H1 (cell line): ENCODE measurements at regions not wholly inside any gene's neighbourhood (a gene's known extent, or its start where the extent isn't known, plus 50 kb on each side); places are given as distances from the start of the nearest gene placed in this dataset.

Experiments used
- BRCA1 ChIP-seq: IDR thresholded peaks from 2 replicates; pipeline ENCODE4 v1.6.1; 2012; ENCODE audit warnings: low read depth, low read length, improper control_type of control experiment
- CTCF ChIP-seq, 3 experiments: IDR thresholded peaks; 1 replicate in 2 of 3; 2 replicates in 1 of 3; pipeline versions ENCODE4 v1.5.1 to v1.6.1; 2011; ENCODE audit warnings: low read length in 3 of 3, mild to moderate bottlenecking in 3 of 3, inconsistent platforms in 2 of 3, low read depth in 1 of 3, moderate library complexity in 1 of 3; ENCODE audit not compliant: insufficient read depth in 1 of 3; ENCODE audit errors: control extremely low read depth in 1 of 3
- GTF2F1 ChIP-seq: IDR thresholded peaks from 2 replicates; pipeline ENCODE4 v1.6.1; 2012; ENCODE audit warnings: low read depth, low read length, improper control_type of control experiment, borderline replicate concordance
- HDAC2 ChIP-seq, 2 experiments: fragments of 300-600 bp in 1 of 2; sonication (generic) in 1 of 2; IDR thresholded peaks; 2 replicates each; pipeline ENCODE4 v1.6.1; 2011 to 2012; ENCODE audit warnings: low read depth in 2 of 2, low read length in 2 of 2, mild to moderate bottlenecking in 2 of 2, moderate library complexity in 2 of 2, borderline replicate concordance in 1 of 2, inconsistent platforms in 1 of 2
- HDAC6 ChIP-seq: IDR thresholded peaks from one replicate; pipeline ENCODE4 v1.7.1; 2012; ENCODE audit warnings: low read depth, mild to moderate bottlenecking, inconsistent platforms, low read length, moderate library complexity
- KDM1A ChIP-seq: fragments of 200-600, 300-600 bp; sonication (generic); IDR thresholded peaks from 2 replicates; pipeline ENCODE4 v1.7.1; 2016; ENCODE audit warnings: mild to moderate bottlenecking, low read length, borderline replicate concordance
- PHF8 ChIP-seq: fragments of 200-600 bp; sonication (generic); conservative IDR thresholded peaks from 2 replicates; pipeline ENCODE4 v1.7.1; 2012; ENCODE audit warnings: low read depth, mild to moderate bottlenecking, inconsistent platforms, low read length, moderate library complexity
- POLR2A ChIP-seq, 2 experiments: IDR thresholded peaks; 1 replicate in 1 of 2; 2 replicates in 1 of 2; pipeline ENCODE4 v1.6.1; 2011; ENCODE audit warnings: low read depth in 2 of 2, low read length in 2 of 2, mild to moderate bottlenecking in 2 of 2; ENCODE audit errors: control extremely low read depth in 1 of 2
- POLR2AphosphoS5 ChIP-seq: IDR thresholded peaks from 2 replicates; pipeline ENCODE4 v1.6.1; 2011; ENCODE audit warnings: low read depth, low read length
- POU5F1 ChIP-seq: IDR thresholded peaks from 2 replicates; pipeline ENCODE4 v1.6.1; 2011; ENCODE audit warnings: low read depth, mild to moderate bottlenecking, low read length, moderate library complexity
- SP1 ChIP-seq: IDR thresholded peaks from 2 replicates; pipeline ENCODE4 v1.6.1; 2011; ENCODE audit warnings: low read depth, low read length
- USF2 ChIP-seq: IDR thresholded peaks from 2 replicates; pipeline ENCODE4 v1.6.1; 2011; ENCODE audit warnings: low read length, improper control_type of control experiment
- ZNF274 ChIP-seq: IDR thresholded peaks from 2 replicates; pipeline ENCODE4 v1.7.0; 2012; ENCODE audit warnings: low read length, borderline replicate concordance; ENCODE audit errors: extremely low read depth

- TF ChIP-seq CTCF (IDR thresholded peaks at IDR 0.05; ENCODE audit: control extremely low read depth in 1 of 3, insufficient read depth in 1 of 3, low read depth in 1 of 3, low read length in 3 of 3) = no peak
- no peak for TF ChIP-seq POLR2AphosphoS5
- no peak for TF ChIP-seq USF2
- TF ChIP-seq ZNF274 = no peak
- TF ChIP-seq POU5F1 = no peak
- TF ChIP-seq GTF2F1 = no peak
- TF ChIP-seq HDAC6 = no peak
- TF ChIP-seq SP1 = no peak
- no peak for TF ChIP-seq BRCA1
- no peak for TF ChIP-seq PHF8
- TF ChIP-seq KDM1A = no peak
- no peak for TF ChIP-seq HDAC2 (IDR thresholded peaks at IDR 0.05; ENCODE audit: borderline replicate concordance in 1 of 2, low read depth in 2 of 2, low read length in 2 of 2)
- TF ChIP-seq POLR2A (IDR thresholded peaks at IDR 0.05; ENCODE audit: control extremely low read depth in 1 of 2, low read depth in 2 of 2, low read length in 2 of 2) = no peak
Measured at GRCh38 chr5:51696122-51696521, 312.9 kb downstream of the ISL1 start.
